GM18517 (cell line): ENCODE measurements at regions not wholly inside any gene's neighbourhood (a gene's known extent, or its start where the extent isn't known, plus 50 kb on each side); places are given as distances from the start of the nearest gene placed in this dataset.
"Not testable (repeated sequence)": the region's sequence is repeated elsewhere in the genome, so short reads cannot be mapped to it uniquely, and the experiment has no call there.

Experiments used
- ATAC-seq: cut with Tn5 transposase; IDR thresholded peaks from one replicate; pipeline ENCODE4 v1.9.1; 2021; ENCODE audit warnings: mild to moderate bottlenecking, moderate library complexity; ENCODE audit not compliant: unreplicated experiment

DNA sequence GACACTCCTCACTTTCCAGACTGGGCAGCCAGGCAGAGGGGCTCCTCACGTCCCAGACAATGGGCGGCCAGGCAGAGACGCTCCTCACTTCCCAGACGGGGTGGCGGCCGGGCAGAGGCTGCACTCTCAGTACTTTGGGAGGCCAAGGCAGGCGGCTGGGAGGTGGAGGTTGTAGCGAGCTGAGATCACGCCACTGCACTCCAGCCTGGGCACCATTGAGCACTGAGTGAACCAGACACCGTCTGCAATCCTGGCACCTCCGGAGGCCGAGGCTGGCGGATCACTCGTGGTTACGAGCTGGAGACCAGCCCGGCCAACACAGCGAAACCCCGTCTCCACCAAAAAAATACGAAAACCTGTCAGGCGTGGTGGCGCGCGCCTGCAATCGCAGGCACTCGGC is 134.1 kb upstream of the BOD1L1 start:
- not testable (repeated sequence) for ATAC-seq

- ATAC-seq, result no peak
Observed at GRCh38 chr4:13762130-13762529, 134.6 kb upstream of the BOD1L1 start.

GRCh38 chr4:13763707-13764106 is 136.2 kb upstream of the BOD1L1 start:
- no peak for ATAC-seq

DNA sequence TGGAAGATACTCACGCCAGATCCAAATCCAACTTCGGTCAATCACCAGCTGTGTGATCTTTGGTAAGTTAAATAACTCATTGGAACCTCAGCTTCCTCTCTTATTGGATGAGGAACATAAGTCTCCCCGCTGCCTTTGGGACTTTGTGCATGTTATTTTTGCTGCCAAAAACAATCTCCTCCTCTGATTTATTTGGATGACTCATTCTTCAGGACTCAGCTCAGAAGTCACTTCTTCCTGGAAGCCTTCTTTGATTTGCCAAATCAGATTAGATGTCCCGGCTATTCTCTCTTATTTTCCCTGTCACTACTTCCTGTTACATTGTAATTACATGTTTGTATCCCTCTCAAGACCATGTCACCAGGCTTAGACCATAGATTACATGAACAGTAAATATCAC is 138.0 kb upstream of the BOD1L1 start:
- no peak for ATAC-seq

DNA sequence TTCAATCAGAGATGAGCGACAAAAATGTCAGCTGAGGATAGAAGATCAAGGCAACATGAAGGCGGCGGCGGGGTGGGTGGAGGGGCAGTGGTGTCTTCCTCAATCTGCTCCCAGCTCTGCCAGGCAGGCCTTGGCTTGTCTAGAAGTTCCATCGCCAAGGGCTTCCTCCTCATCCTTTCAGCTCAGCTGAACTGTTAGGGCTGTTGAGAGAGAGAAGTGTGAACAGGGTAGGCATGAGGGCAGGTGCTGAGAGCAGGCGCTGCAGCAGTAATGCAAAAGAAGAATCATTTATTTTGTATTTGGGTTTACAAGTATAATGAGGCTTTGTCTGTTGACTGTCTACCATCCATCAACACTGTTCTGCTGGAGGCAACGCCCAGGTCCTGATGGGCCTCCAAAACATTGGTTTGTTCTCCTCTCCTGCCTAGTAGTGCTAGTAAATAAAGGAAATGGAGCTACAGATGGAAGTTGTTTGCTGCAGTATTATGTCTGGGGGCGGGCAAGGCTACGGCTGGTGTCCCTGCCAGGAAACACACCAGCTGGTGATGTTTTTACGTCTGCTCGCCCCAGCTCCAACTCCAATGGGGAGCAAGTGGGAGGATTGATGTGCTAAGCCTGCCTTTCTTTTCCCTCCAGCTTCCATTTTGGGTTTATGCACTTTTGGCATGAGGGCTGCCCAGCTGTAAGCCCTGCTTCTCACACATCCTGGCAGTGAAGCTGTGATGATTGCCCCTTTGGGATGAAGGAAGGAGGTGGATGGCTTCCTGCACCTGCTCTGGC is 139.4 kb upstream of the BOD1L1 start:
- ATAC-seq, result no peak

- ATAC-seq, result no peak
Observed at GRCh38 chr4:13777341-13777740, 149.8 kb upstream of the BOD1L1 start.

DNA sequence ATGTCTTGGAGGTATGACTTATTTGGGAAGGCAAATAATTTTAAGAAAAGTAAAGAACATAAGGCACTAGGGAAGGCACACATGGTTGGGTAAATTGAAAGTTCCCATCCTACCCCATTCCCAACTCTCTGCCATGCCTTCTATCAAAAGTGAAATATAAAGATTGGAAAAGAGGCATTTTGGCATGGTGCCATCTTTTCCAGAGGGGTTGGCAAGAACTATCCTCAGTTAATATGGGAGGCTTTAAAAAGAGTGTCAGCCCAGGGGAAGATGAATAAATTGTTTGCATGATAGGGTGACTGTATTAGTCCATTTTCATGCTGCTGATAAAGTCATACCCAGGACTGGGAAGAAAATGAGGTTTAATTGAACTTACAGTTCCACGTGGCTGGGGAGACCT is 150.8 kb upstream of the BOD1L1 start:
- ATAC-seq, result no peak

DNA sequence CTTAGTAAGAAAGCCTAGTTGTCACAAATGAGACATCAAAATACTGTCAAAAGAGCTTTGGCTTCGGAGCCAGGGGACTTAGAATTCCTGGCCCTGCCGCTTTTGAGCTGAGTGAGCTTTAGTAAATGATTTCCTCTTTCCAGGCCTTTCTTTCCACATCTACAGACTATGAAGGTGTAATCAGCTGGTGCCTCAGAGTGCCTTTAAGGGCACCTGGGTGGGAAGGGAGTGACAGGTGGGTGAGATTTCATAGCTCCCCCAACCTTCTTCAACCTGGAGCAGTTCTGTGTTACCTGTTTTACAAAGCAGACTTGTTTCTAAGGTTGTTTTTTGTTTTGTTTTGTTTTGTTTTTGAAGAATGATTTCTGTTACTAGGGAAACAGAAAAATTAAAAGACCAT is 154.7 kb upstream of the BOD1L1 start:
- ATAC-seq, result no peak

GRCh38 chr4:13783800-13784411 is 156.4 kb upstream of the BOD1L1 start:
- no peak for ATAC-seq

GRCh38 chr4:13793020-13793710 is 165.6 kb upstream of the BOD1L1 start:
- ATAC-seq, result no peak

- no peak for ATAC-seq
Observed at GRCh38 chr4:13794819-13795565, 167.5 kb upstream of the BOD1L1 start.

DNA sequence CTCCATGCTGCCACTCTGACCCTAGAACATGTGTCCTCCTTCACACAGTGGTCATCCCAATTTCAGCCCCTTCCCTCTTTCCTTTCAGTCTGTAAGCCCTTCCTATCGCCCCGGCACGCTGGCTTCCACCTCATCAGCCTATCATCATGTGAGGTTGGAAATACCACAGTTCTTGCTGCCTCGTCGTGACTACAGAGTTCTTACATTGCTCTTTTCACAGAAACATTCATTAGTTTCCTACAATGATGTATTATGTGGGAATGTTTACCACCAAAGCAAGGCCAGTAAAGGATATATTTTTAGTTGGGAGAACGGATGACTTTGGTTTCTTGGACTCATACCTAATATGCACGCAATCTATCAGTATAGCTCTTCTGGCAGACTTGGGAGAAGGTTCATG is 169.5 kb upstream of the BOD1L1 start:
- ATAC-seq, result no peak

- no peak for ATAC-seq
Observed at GRCh38 chr4:13815231-13815630, 187.7 kb upstream of the BOD1L1 start.

GRCh38 chr4:13816472-13816871 is 188.9 kb upstream of the BOD1L1 start:
- ATAC-seq, result no peak

GRCh38 chr4:13821522-13821921 is 194.0 kb upstream of the BOD1L1 start:
- no peak for ATAC-seq

GRCh38 chr4:13825822-13826221 is 198.3 kb upstream of the BOD1L1 start:
- ATAC-seq, result not testable (repeated sequence)

DNA sequence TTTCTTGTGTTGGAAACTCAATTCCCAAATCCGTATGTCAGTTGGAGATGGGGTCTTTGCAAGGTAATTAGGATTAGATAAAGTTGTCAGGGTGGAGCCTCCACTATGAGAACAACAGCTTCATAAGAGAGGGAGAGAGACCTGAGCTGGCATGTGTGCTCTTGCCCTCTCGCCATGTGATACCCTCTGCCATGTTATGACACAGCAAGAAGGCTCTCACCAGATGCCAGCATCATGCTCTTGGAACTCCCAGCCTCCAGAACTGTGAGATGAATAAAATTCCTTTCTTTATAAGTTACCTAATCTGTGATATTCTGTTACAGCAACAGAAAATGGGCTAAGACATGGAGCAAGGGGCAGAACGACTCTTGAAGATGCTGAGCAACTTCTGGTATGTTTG is 201.9 kb upstream of the BOD1L1 start:
- no peak for ATAC-seq

DNA sequence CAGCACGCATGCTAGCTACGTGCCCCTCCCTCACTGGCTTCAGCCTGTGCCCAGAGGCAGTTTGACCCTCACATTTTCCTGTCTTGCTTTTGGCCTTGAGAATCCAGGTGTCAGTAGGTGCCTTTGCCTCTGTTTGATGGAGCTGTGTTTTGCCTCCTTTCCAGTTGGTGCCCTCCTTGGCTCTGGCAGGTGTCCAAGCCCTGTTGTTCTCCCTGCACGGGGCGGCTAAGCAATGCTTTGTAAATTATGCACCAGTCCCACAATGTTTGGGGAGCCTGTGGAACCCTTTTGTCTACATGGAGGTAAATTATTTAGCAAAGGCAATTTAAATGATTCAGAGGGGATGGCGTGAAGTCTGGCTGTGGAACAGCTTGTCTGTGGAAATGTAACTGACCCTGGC is 202.9 kb upstream of the BOD1L1 start:
- no peak for ATAC-seq

GRCh38 chr4:13833171-13833804 is 205.8 kb upstream of the BOD1L1 start:
- no peak for ATAC-seq

DNA sequence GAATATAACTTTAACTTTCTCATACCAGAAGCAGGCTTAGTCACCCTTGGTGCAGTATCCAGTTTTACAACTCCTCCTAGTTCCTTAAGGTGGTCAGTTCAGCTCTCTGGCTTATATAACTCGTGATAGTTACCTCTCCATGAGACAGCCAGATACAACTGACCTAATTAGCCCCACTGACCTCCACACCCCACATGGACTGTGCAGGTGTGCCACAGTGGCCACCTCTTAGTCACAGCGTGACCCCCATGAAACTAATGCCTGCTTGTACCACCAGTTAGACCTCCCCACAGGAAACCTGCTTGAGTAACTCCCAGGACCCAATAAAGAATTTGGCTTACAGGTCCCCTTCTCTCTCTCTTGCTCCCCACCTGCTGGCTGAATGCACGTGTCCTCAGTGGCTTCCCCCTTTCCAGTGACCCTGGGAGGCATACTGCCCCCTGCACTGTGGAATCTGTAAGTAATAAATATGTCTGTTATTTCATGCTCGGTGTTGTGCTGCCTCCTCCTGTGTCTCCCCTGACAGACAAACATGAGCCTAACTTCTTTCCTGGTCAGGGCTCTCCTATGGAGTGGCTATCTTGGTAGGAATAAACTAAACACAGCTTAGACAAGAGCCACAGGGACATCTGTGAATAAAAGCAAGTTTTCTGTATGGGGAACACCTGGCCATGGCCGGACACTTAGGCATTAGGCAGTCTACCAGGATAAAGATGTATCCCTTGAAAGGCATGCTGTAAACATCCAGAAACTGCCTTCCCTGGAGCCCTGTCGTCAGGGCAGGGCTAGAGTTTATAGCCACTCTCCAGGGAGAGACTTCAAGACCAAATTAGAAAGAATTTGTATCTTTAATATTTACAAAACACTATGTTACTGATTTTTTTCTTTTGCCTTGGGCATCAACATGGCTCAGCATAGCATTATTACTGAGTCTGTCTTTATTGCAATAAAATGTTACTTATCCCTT is 209.7 kb upstream of the BOD1L1 start:
- ATAC-seq, result no peak
